ENCODE measurements at regions not wholly inside any gene's neighbourhood (a gene's known extent, or its start where the extent isn't known, plus 50 kb on each side); places are given as distances from the start of the nearest gene placed in this dataset.
"Not testable (repeated sequence)": the region's sequence is repeated elsewhere in the genome, so short reads cannot be mapped to it uniquely, and the experiment has no call there.

- DNase-seq: no peak
Observed at GRCh38 chr6:156438350-156438923, 338.7 kb upstream of the ARID1B start.

GRCh38 chr6:156437121-156437879 is 339.9 kb upstream of the ARID1B start:
- no peak for DNase-seq

- DNase-seq: no peak
Observed at GRCh38 chr6:156434795-156435190, 342.4 kb upstream of the ARID1B start.

GRCh38 chr6:156434049-156434794 is 343.0 kb upstream of the ARID1B start:
- no peak for DNase-seq

GRCh38 chr6:156432543-156432942 is 344.6 kb upstream of the ARID1B start:
- no peak for DNase-seq

GRCh38 chr6:156430386-156430785 is 346.8 kb upstream of the ARID1B start:
- DNase-seq: no peak

GRCh38 chr6:156427345-156427744 is 349.8 kb upstream of the ARID1B start:
- no peak for DNase-seq

- DNase-seq: no peak
Observed at GRCh38 chr6:156425359-156426020, 351.7 kb upstream of the ARID1B start.

GRCh38 chr6:156423829-156424228 is 353.3 kb upstream of the ARID1B start:
- DNase-seq: no peak

GRCh38 chr6:156423075-156423474 is 354.1 kb upstream of the ARID1B start:
- DNase-seq: no peak

GRCh38 chr6:156421933-156422332 is 355.2 kb upstream of the ARID1B start:
- DNase-seq: no peak

- DNase-seq: not testable (repeated sequence)
Observed at GRCh38 chr6:156421301-156421700, 355.9 kb upstream of the ARID1B start.

GRCh38 chr6:156420172-156420993 is 356.8 kb upstream of the ARID1B start:
- no peak for DNase-seq

- no peak for DNase-seq
Observed at GRCh38 chr6:156419594-156419993, 357.6 kb upstream of the ARID1B start.

GRCh38 chr6:156418253-156418652 is 358.9 kb upstream of the ARID1B start:
- DNase-seq: no peak

GRCh38 chr6:156416391-156416790 is 360.8 kb upstream of the ARID1B start:
- DNase-seq: no peak

- no peak for DNase-seq
Observed at GRCh38 chr6:156413154-156413553, 364.0 kb upstream of the ARID1B start.

GRCh38 chr6:156410649-156411048 is 366.5 kb upstream of the ARID1B start:
- DNase-seq: no peak

- DNase-seq: no peak
Observed at GRCh38 chr6:156408655-156409054, 368.5 kb upstream of the ARID1B start.

GRCh38 chr6:156407334-156407733 is 369.8 kb upstream of the ARID1B start:
- no peak for DNase-seq

- DNase-seq: no peak
Observed at GRCh38 chr6:156406688-156407087, 370.5 kb upstream of the ARID1B start.

GRCh38 chr6:156406099-156406498 is 371.1 kb upstream of the ARID1B start:
- no peak for DNase-seq

All from T-helper 9 cell (primary cell).